Natural killer cell (primary cell): ENCODE measurements at regions not wholly inside any gene's neighbourhood (a gene's known extent, or its start where the extent isn't known, plus 50 kb on each side); places are given as distances from the start of the nearest gene placed in this dataset.

Experiments used
- ATAC-seq, 3 donors: fragments of 150-1000 bp in 2 of 3; fragments of 200-7000 bp in 1 of 3; cut with Tn5 transposase; 1 replicate in 1 of 3; 2 replicates in 2 of 3; pipeline ENCODE4 v1.10.0; 2021; ENCODE audit warnings: mild to moderate bottlenecking in 2 of 3, moderate library complexity in 2 of 3
- DNase-seq, 2 donors: peaks; one replicate each; pipeline versions ENCODE4 v3.0.0 to v3.0.0-alpha.2; 2013 to 2021; ENCODE audit warnings: mixed read lengths in 1 of 2
- H3K27ac ChIP-seq: one replicate; pipeline ENCODE4 v1.5.1; 2013; ENCODE audit warnings: mild to moderate bottlenecking, low read length
- H3K27me3 ChIP-seq: one replicate; pipeline ENCODE4 v1.6.1; 2013; ENCODE audit warnings: low read length; ENCODE audit not compliant: control insufficient read depth, insufficient read depth
- H3K36me3 ChIP-seq: one replicate; pipeline ENCODE4 v1.6.1; 2013; ENCODE audit warnings: low read length; ENCODE audit not compliant: control insufficient read depth, insufficient read depth
- H3K4me1 ChIP-seq: one replicate; pipeline ENCODE4 v1.6.1; 2013; ENCODE audit warnings: low read length; ENCODE audit not compliant: control insufficient read depth, insufficient read depth
- H3K4me3 ChIP-seq: one replicate; pipeline ENCODE4 v1.5.1; 2013; ENCODE audit warnings: low read length
- H3K9me3 ChIP-seq: one replicate; pipeline ENCODE4 v1.6.1; 2013; ENCODE audit warnings: low read length; ENCODE audit not compliant: control insufficient read depth, insufficient read depth
- H3K27ac Mint-ChIP-seq, 2 donors: one replicate each; pipeline ENCODE4 v1.8.0; 2022; ENCODE audit warnings: mild to moderate bottlenecking in 2 of 2, mixed read lengths in 2 of 2, moderate library complexity in 1 of 2
- H3K27me3 Mint-ChIP-seq, 2 donors: one replicate each; pipeline ENCODE4 v1.8.0; 2022; ENCODE audit warnings: low read depth in 2 of 2, mixed read lengths in 2 of 2
- H3K36me3 Mint-ChIP-seq: one replicate; pipeline ENCODE4 v1.8.0; 2022; ENCODE audit warnings: mixed read lengths
- H3K4me1 Mint-ChIP-seq, 2 donors: one replicate each; pipeline ENCODE4 v1.8.0; 2022; ENCODE audit warnings: mixed read lengths in 2 of 2
- H3K4me3 Mint-ChIP-seq: one replicate; pipeline ENCODE4 v1.8.0; 2022; ENCODE audit warnings: mild to moderate bottlenecking, moderate library complexity, mixed read lengths
- H3K9me3 Mint-ChIP-seq, 2 donors: one replicate each; pipeline ENCODE4 v1.8.0; 2022; ENCODE audit warnings: mixed read lengths in 2 of 2
- CTCF ChIP-seq: fragments of 200-600 bp; IDR thresholded peaks from one replicate; pipeline ENCODE4 v1.8.0; 2022; ENCODE audit warnings: antibody characterized with exemption
- WGBS: methylation state at CpG from one replicate; pipeline ENCODE4 v1.1.7; 2013; ENCODE audit warnings: missing lambda C conversion rate; ENCODE audit not compliant: insufficient coverage; 5-methylcytosine and 5-hydroxymethylcytosine counted together
- intact Hi-C: fragments of 100-400 bp; cut with micrococcal nuclease; formaldehyde crosslinking; loops from one replicate; pipeline ENCODE4 v1.14.2; 2022

GRCh38 chr10:3432081-3432825 is 259.7 kb upstream of the PITRM1 start:
- TF ChIP-seq CTCF, result no peak
- H3K4me3 ChIP-seq, result no peak overlapping the region
- ATAC-seq, result no peak

GRCh38 chr10:3430501-3430900 is 257.9 kb upstream of the PITRM1 start:
- no peaks in the 10 kb centered on the region for H3K36me3 Mint-ChIP-seq
- no peaks in the 10 kb centered on the region for H3K36me3 ChIP-seq
- peaks cover under 1 to 10% of the 10 kb centered on the region in 2 donors for H3K27me3 Mint-ChIP-seq
- no peak for TF ChIP-seq CTCF
- no peak overlapping the region for H3K27ac ChIP-seq
- DNase-seq (no peak), ATAC-seq (no peak)
- no peaks in the 10 kb centered on the region for H3K4me1 ChIP-seq
- peaks cover 0 to 3% of the 10 kb centered on the region in 2 donors for H3K9me3 Mint-ChIP-seq
- no peaks in the 10 kb centered on the region for H3K27me3 ChIP-seq
- H3K4me3 Mint-ChIP-seq, result no peak overlapping the region
- WGBS, result 35% methylated on average over 1 of the region's 1 CpG
- no peaks in the 10 kb centered on the region for H3K9me3 ChIP-seq
- H3K4me3 ChIP-seq, result no peak overlapping the region
- intact Hi-C loops, result no loop called here
- peak overlapping the region in 1 of 2 donors; percentile 14 for H3K27ac Mint-ChIP-seq
- H3K4me1 Mint-ChIP-seq, result peaks cover 6 to 10% of the 10 kb centered on the region in 2 donors

More at GRCh38 chr10:3432081-3432825, 259.7 kb upstream of the PITRM1 start:
- no peak overlapping the region for H3K4me3 Mint-ChIP-seq
- no peaks in the 10 kb centered on the region for H3K36me3 Mint-ChIP-seq
- Histone ChIP-seq H3K27ac (no peak overlapping the region), H3K9me3 (no peaks in the 10 kb centered on the region), H3K27me3 (no peaks in the 10 kb centered on the region), H3K36me3 (no peaks in the 10 kb centered on the region), H3K4me1 (no peaks in the 10 kb centered on the region)
- DNase-seq, result no peak
- H3K4me1 Mint-ChIP-seq, result peaks cover 6 to 10% of the 10 kb centered on the region in 2 donors
- H3K27me3 Mint-ChIP-seq, result peaks cover 0 to 7% of the 10 kb centered on the region in 2 donors
- H3K9me3 Mint-ChIP-seq, result peaks cover 0 to 3% of the 10 kb centered on the region in 2 donors
- WGBS, result 92% methylated on average over 4 of the region's 4 CpGs
- no peak overlapping the region for H3K27ac Mint-ChIP-seq
- intact Hi-C loops, result no loop called here

GRCh38 chr10:3429676-3430075 is 257.1 kb upstream of the PITRM1 start:
- Histone ChIP-seq H3K27ac (no peak overlapping the region), H3K4me1 (no peaks in the 10 kb centered on the region), H3K9me3 (no peaks in the 10 kb centered on the region), H3K36me3 (no peaks in the 10 kb centered on the region), H3K4me3 (no peak overlapping the region), H3K27me3 (no peaks in the 10 kb centered on the region)
- no peak for DNase-seq
- TF ChIP-seq CTCF, result no peak
- ATAC-seq, result no peak
- WGBS, result 88% methylated on average over 7 of the region's 7 CpGs
- peaks cover 6 to 10% of the 10 kb centered on the region in 2 donors for H3K4me1 Mint-ChIP-seq
- no peaks in the 10 kb centered on the region for H3K36me3 Mint-ChIP-seq
- H3K27me3 Mint-ChIP-seq, result peaks cover 0 to 15% of the 10 kb centered on the region in 2 donors
- H3K27ac Mint-ChIP-seq, result no peak overlapping the region
- H3K9me3 Mint-ChIP-seq, result peaks cover 0 to 3% of the 10 kb centered on the region in 2 donors
- intact Hi-C loops, result no loop called here
- H3K4me3 Mint-ChIP-seq, result no peak overlapping the region

GRCh38 chr10:3428826-3429225 is 256.2 kb upstream of the PITRM1 start:
- no peak for ATAC-seq

More at GRCh38 chr10:3428826-3429225, 256.2 kb upstream of the PITRM1 start:
- WGBS, result 100% methylated on average over 2 of the region's 3 CpGs
- no peak for TF ChIP-seq CTCF
- Mint-ChIP-seq H3K36me3 (no peaks in the 10 kb centered on the region), H3K27ac (no peak overlapping the region), H3K27me3 (peaks cover 0 to 20% of the 10 kb centered on the region in 2 donors), H3K4me1 (peaks cover 6 to 19% of the 10 kb centered on the region in 2 donors), H3K4me3 (no peak overlapping the region), H3K9me3 (peaks cover 0 to 3% of the 10 kb centered on the region in 2 donors)
- intact Hi-C loops, result no loop called here
- H3K27ac ChIP-seq, result no peak overlapping the region
- H3K27me3 ChIP-seq, result no peaks in the 10 kb centered on the region
- DNase-seq, result no peak
- no peaks in the 10 kb centered on the region for H3K4me1 ChIP-seq
- H3K36me3 ChIP-seq, result no peaks in the 10 kb centered on the region
- no peak overlapping the region for H3K4me3 ChIP-seq
- H3K9me3 ChIP-seq, result no peaks in the 10 kb centered on the region
